ENCODE measurements at regions not wholly inside any gene's neighbourhood (a gene's known extent, or its start where the extent isn't known, plus 50 kb on each side); places are given as distances from the start of the nearest gene placed in this dataset.

DNA sequence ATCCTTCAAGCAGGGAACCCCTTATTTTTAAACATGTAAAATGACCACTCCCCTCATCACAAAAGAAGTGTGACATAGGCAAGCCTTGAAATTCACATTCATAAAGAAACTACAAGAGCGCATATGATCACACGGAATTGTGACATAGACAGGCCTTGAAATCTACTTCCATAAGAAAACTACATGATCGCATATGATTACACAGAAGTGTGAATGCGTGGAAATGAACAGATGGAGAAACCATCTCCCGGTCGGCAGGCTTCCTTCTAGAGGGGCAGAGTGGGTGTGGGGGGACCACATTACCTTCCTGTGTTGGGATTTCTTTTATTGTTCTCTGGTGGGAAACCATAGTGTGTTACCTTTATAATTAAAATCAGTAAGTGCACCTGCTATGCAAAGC lies 285.1 kb upstream of the ADARB2 start:
- no peaks in the 10 kb centered on the region for H3K9me3 Mint-ChIP-seq (ENCODE audit: unreplicated experiment)
- H3K27me3 Mint-ChIP-seq (ENCODE audit: unreplicated experiment), result peaks cover 11% of the 10 kb centered on the region
- no peak overlapping the region for H3K4me3 Mint-ChIP-seq (ENCODE audit: unreplicated experiment)
- no peak overlapping the region for H3K27ac Mint-ChIP-seq (ENCODE audit: unreplicated experiment)
- TF ChIP-seq, protein P1, sequence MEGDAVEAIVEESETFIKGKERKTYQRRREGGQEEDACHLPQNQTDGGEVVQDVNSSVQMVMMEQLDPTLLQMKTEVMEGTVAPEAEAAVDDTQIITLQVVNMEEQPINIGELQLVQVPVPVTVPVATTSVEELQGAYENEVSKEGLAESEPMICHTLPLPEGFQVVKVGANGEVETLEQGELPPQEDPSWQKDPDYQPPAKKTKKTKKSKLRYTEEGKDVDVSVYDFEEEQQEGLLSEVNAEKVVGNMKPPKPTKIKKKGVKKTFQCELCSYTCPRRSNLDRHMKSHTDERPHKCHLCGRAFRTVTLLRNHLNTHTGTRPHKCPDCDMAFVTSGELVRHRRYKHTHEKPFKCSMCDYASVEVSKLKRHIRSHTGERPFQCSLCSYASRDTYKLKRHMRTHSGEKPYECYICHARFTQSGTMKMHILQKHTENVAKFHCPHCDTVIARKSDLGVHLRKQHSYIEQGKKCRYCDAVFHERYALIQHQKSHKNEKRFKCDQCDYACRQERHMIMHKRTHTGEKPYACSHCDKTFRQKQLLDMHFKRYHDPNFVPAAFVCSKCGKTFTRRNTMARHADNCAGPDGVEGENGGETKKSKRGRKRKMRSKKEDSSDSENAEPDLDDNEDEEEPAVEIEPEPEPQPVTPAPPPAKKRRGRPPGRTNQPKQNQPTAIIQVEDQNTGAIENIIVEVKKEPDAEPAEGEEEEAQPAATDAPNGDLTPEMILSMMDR (IDR thresholded peaks at IDR 0.05), result no peak
- H3K4me1 Mint-ChIP-seq (ENCODE audit: unreplicated experiment), result peaks cover 1% of the 10 kb centered on the region
- no peak for DNase-seq (ENCODE audit: extremely low spot score, unreplicated experiment)
- no peaks in the 10 kb centered on the region for H3K36me3 Mint-ChIP-seq (ENCODE audit: unreplicated experiment)

DNA sequence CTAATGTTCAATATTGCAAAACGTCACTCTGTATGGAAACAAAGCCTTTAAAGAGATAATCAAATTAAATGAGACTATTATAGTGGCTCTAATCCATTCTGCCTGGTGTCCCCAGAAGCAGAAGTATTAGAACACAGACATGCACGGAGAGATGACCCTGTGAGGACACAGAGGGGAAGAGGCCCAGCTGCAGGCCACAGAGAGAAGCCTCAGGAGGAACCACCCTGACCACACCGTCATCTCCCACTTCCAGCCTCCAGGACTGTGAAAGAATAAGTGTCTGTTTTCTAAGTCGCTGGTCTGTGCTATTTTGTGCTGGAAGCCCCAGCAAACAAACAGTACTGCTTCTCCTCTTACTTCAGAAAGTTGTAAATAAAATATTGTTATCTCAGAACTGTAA lies 283.5 kb upstream of the ADARB2 start:
- Mint-ChIP-seq H3K36me3 (ENCODE audit: unreplicated experiment) (no peaks in the 10 kb centered on the region), H3K4me3 (ENCODE audit: unreplicated experiment) (no peak overlapping the region), H3K27ac (ENCODE audit: unreplicated experiment) (no peak overlapping the region), H3K27me3 (ENCODE audit: unreplicated experiment) (peaks cover 16% of the 10 kb centered on the region), H3K9me3 (ENCODE audit: unreplicated experiment) (no peaks in the 10 kb centered on the region), H3K4me1 (ENCODE audit: unreplicated experiment) (peaks cover 1% of the 10 kb centered on the region)
- TF ChIP-seq, protein P1 (IDR thresholded peaks at IDR 0.05), result no peak
- DNase-seq (ENCODE audit: extremely low spot score, unreplicated experiment), result no peak

DNA sequence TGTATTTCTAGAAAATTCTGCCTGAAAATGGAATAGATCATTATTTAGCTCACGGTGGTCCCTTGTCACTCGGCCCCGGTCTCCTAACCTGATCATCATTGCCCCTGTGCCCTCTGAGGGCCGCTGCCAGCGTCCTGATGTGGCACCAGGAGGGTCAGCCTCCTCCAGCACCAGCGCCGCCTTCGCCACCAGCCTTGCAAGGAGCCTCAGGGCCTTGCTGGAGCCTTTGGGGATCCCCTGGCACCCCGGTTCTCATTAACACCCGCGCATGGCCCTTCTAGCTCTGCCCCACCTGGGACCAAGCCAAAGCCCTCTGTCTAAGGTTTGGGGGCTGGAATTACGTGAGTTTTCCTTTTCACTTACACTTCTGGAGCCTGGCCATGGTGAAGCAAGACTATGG lies 282.5 kb upstream of the ADARB2 start:
- Mint-ChIP-seq H3K4me1 (ENCODE audit: unreplicated experiment) (peaks cover 1% of the 10 kb centered on the region), H3K27me3 (ENCODE audit: unreplicated experiment) (peaks cover 19% of the 10 kb centered on the region), H3K36me3 (ENCODE audit: unreplicated experiment) (no peaks in the 10 kb centered on the region), H3K4me3 (ENCODE audit: unreplicated experiment) (no peak overlapping the region), H3K27ac (ENCODE audit: unreplicated experiment) (no peak overlapping the region), H3K9me3 (ENCODE audit: unreplicated experiment) (no peaks in the 10 kb centered on the region)
- DNase-seq (ENCODE audit: extremely low spot score, unreplicated experiment), result no peak
- TF ChIP-seq, protein P1 (IDR thresholded peaks at IDR 0.05), result no peak

DNA sequence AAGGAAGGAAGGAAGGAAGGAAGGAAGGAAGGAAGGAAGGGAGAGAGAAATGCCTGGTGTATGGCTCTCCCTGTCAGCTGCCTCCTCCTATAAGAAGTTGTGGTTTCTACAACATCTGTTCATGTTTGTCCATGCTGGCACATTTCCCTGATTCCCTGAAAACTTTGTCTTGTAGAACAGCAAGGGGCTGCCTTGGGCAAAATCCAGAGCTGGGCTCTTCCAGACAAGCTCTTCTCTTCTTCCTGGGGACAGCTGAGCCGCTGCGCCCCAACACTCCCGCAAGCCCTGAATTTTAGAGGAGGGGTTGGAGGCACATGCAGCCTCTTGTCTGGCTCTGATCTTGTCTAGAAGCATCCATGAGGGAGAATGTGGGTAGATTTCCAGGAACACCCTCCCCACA lies 282.0 kb upstream of the ADARB2 start:
- Mint-ChIP-seq H3K36me3 (ENCODE audit: unreplicated experiment) (no peaks in the 10 kb centered on the region), H3K4me1 (ENCODE audit: unreplicated experiment) (peaks cover 1% of the 10 kb centered on the region), H3K9me3 (ENCODE audit: unreplicated experiment) (no peaks in the 10 kb centered on the region), H3K27me3 (ENCODE audit: unreplicated experiment) (peaks cover 21% of the 10 kb centered on the region), H3K4me3 (ENCODE audit: unreplicated experiment) (no peak overlapping the region), H3K27ac (ENCODE audit: unreplicated experiment) (no peak overlapping the region)
- TF ChIP-seq, protein P1 (IDR thresholded peaks at IDR 0.05), result no peak
- DNase-seq (ENCODE audit: extremely low spot score, unreplicated experiment), result no peak

DNA sequence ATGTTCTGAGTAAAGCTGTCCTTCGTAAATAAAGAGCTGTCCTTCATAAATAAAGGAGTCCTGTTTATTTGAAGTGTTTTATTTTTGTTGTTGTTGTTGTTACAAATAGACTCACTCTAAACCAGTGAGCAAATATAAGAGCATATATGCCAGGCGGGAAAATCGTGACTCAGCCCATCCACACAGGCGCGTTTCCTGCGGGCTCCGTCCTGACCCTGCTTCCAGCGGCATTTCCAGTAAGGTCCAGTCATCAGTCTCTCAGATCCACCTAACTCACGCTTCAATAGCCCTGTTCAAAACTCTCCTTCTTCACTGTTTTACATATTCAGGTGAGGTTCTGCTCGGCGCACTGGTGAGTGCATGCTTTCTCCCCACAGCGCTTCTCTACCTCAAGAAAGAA lies 277.2 kb upstream of the ADARB2 start:
- Mint-ChIP-seq H3K36me3 (ENCODE audit: unreplicated experiment) (no peaks in the 10 kb centered on the region), H3K4me1 (ENCODE audit: unreplicated experiment) (peaks cover 1% of the 10 kb centered on the region), H3K4me3 (ENCODE audit: unreplicated experiment) (no peak overlapping the region), H3K27ac (ENCODE audit: unreplicated experiment) (no peak overlapping the region), H3K27me3 (ENCODE audit: unreplicated experiment) (peaks cover 21% of the 10 kb centered on the region), H3K9me3 (ENCODE audit: unreplicated experiment) (no peaks in the 10 kb centered on the region)
- TF ChIP-seq, protein P1 (IDR thresholded peaks at IDR 0.05), result no peak
- DNase-seq (ENCODE audit: extremely low spot score, unreplicated experiment), result no peak
